H9 (cell line): ENCODE measurements at regions not wholly inside any gene's neighbourhood (a gene's known extent, or its start where the extent isn't known, plus 50 kb on each side); places are given as distances from the start of the nearest gene placed in this dataset.

Experiments used
- DNase-seq: peaks from one replicate; pipeline ENCODE4 v3.0.0-alpha.2; 2017
- H2AFZ ChIP-seq: one replicate; pipeline ENCODE4 v1.6.1; 2013; ENCODE audit warnings: mild to moderate bottlenecking, low read length, control low read depth, moderate library complexity
- H2AK5ac ChIP-seq: 2 replicates; pipeline ENCODE4 v1.6.1; 2013; ENCODE audit warnings: low read length, control low read depth, mixed read lengths; ENCODE audit not compliant: insufficient read length
- H2BK120ac ChIP-seq: one replicate; pipeline ENCODE4 v1.6.1; 2013; ENCODE audit warnings: low read depth, mild to moderate bottlenecking, low read length, control low read depth, inconsistent platforms; ENCODE audit not compliant: poor library complexity, severe bottlenecking
- H2BK12ac ChIP-seq: 2 replicates; pipeline ENCODE4 v1.6.1; 2013; ENCODE audit warnings: low read length, control low read depth, mixed read lengths, low read depth; ENCODE audit not compliant: insufficient read length
- H2BK15ac ChIP-seq: 2 replicates; pipeline ENCODE4 v1.6.1; 2013; ENCODE audit warnings: low read depth, low read length, control low read depth
- H2BK20ac ChIP-seq: one replicate; pipeline ENCODE4 v1.6.1; 2013; ENCODE audit warnings: low read depth, mild to moderate bottlenecking, low read length, control low read depth, inconsistent platforms; ENCODE audit not compliant: poor library complexity, severe bottlenecking
- H2BK5ac ChIP-seq: 2 replicates; pipeline ENCODE4 v1.6.1; 2013; ENCODE audit warnings: low read length, control low read depth, mixed read lengths; ENCODE audit not compliant: insufficient read length
- H3K14ac ChIP-seq: 2 replicates; pipeline ENCODE4 v1.6.1; 2013; ENCODE audit warnings: low read length, control low read depth; ENCODE audit not compliant: insufficient read depth
- H3K18ac ChIP-seq: 2 replicates; pipeline ENCODE4 v1.6.1; 2013; ENCODE audit warnings: low read depth, mild to moderate bottlenecking, mixed read lengths, low read length, control low read depth; ENCODE audit not compliant: insufficient read length
- H3K23ac ChIP-seq: 2 replicates; pipeline ENCODE4 v1.6.1; 2013; ENCODE audit warnings: low read length, control low read depth, mixed read lengths, low read depth; ENCODE audit not compliant: insufficient read length
- H3K23me2 ChIP-seq: 2 replicates; pipeline ENCODE4 v1.6.1; 2013; ENCODE audit warnings: low read depth, mild to moderate bottlenecking, mixed read lengths, low read length, control low read depth; ENCODE audit not compliant: insufficient read length, poor library complexity, severe bottlenecking
- H3K27ac ChIP-seq: 2 replicates; pipeline ENCODE4 v1.5.1; 2013; ENCODE audit warnings: low read length, control low read depth, mixed read lengths, low read depth; ENCODE audit not compliant: insufficient read length
- H3K27me3 ChIP-seq: 2 replicates; pipeline ENCODE4 v1.6.1; 2013; ENCODE audit warnings: low read length, control low read depth, inconsistent platforms; ENCODE audit not compliant: insufficient read depth
- H3K4ac ChIP-seq: 2 replicates; pipeline ENCODE4 v1.6.1; 2013; ENCODE audit warnings: low read depth, mild to moderate bottlenecking, control low read depth, inconsistent platforms, low read length, moderate library complexity
- H3K4me1 ChIP-seq: 2 replicates; pipeline ENCODE4 v1.6.1; 2013; ENCODE audit warnings: low read length, control low read depth, inconsistent platforms; ENCODE audit not compliant: insufficient read depth
- H3K4me2 ChIP-seq: 2 replicates; pipeline ENCODE4 v1.6.1; 2013; ENCODE audit warnings: low read length, control low read depth, mixed read lengths; ENCODE audit not compliant: insufficient read length, insufficient read depth
- H3K56ac ChIP-seq: 2 replicates; pipeline ENCODE4 v1.6.1; 2013; ENCODE audit warnings: low read depth, mild to moderate bottlenecking, mixed read lengths, low read length, control low read depth; ENCODE audit not compliant: insufficient read length
- H3K79me1 ChIP-seq: 2 replicates; pipeline ENCODE4 v1.6.1; 2013; ENCODE audit warnings: low read depth, mild to moderate bottlenecking, moderate library complexity, low read length, control low read depth, inconsistent platforms; ENCODE audit not compliant: insufficient read depth, poor library complexity, severe bottlenecking
- H3K79me2 ChIP-seq: 2 replicates; pipeline ENCODE4 v1.6.1; 2013; ENCODE audit warnings: low read length, control low read depth, inconsistent platforms; ENCODE audit not compliant: insufficient read depth
- H3K9ac ChIP-seq: 2 replicates; pipeline ENCODE4 v1.6.1; 2013; ENCODE audit warnings: low read length, control low read depth, mixed read lengths; ENCODE audit not compliant: insufficient read length; ENCODE audit errors: extremely low read depth
- H3K9me3 ChIP-seq: one replicate; pipeline ENCODE4 v1.6.1; 2013; ENCODE audit warnings: low read depth, low read length, inconsistent platforms; ENCODE audit not compliant: control insufficient read depth
- H3T11ph ChIP-seq: one replicate; pipeline ENCODE4 v1.6.1; 2013; ENCODE audit warnings: mild to moderate bottlenecking, low read length, control low read depth, inconsistent platforms
- H4K20me1 ChIP-seq: one replicate; pipeline ENCODE4 v1.6.1; 2013; ENCODE audit not compliant: control insufficient read depth, insufficient read length, insufficient read depth
- H4K5ac ChIP-seq: 2 replicates; pipeline ENCODE4 v1.6.1; 2013; ENCODE audit warnings: low read depth, mild to moderate bottlenecking, mixed read lengths, low read length, control low read depth; ENCODE audit not compliant: insufficient read length
- H4K8ac ChIP-seq: replicated peaks from 2 replicates; pipeline ENCODE4 v1.6.1; 2013; ENCODE audit warnings: low read length, control low read depth, mixed read lengths, low read depth; ENCODE audit not compliant: insufficient read length
- H4K91ac ChIP-seq: 2 replicates; pipeline ENCODE4 v1.6.1; 2013; ENCODE audit warnings: low read depth, mild to moderate bottlenecking, moderate library complexity, mixed read lengths, low read length, control low read depth; ENCODE audit not compliant: insufficient read length
- H3K27ac Mint-ChIP-seq, 3 experiments: 2 replicates in 2 of 3; 3 replicates in 1 of 3; pipeline ENCODE4 v1.8.0; 2020 to 2021; ENCODE audit warnings: mixed read lengths in 3 of 3, mild to moderate bottlenecking in 1 of 3, moderate library complexity in 1 of 3
- H3K27me3 Mint-ChIP-seq: 2 replicates; pipeline ENCODE4 v1.8.0; 2021; ENCODE audit warnings: low read depth, mild to moderate bottlenecking, moderate library complexity, mixed read lengths
- H3K36me3 Mint-ChIP-seq, 3 experiments: 2 replicates in 2 of 3; 3 replicates in 1 of 3; pipeline ENCODE4 v1.8.0; 2020 to 2021; ENCODE audit warnings: low read depth in 3 of 3, mixed read lengths in 3 of 3; ENCODE audit not compliant: insufficient read depth in 1 of 3
- H3K4me1 Mint-ChIP-seq, 2 experiments: 2 replicates each; pipeline ENCODE4 v1.8.0; 2020; ENCODE audit warnings: mixed read lengths in 2 of 2
- H3K4me3 Mint-ChIP-seq, 2 experiments: 2 replicates in 1 of 2; 3 replicates in 1 of 2; pipeline ENCODE4 v1.8.0; 2020 to 2021; ENCODE audit warnings: mild to moderate bottlenecking in 2 of 2, mixed read lengths in 2 of 2, moderate library complexity in 1 of 2
- H3K9me3 Mint-ChIP-seq, 2 experiments: 2 replicates in 1 of 2; 3 replicates in 1 of 2; pipeline ENCODE4 v1.8.0; 2020; ENCODE audit warnings: mild to moderate bottlenecking in 2 of 2, mixed read lengths in 2 of 2, moderate library complexity in 1 of 2
- WGBS: extraction: QIAGEN DNeasy Blood & Tissue Kit; methylation state at CpG from one replicate; pipeline ENCODE4 v1.1.7; 2013; ENCODE audit warnings: missing lambda C conversion rate, low lambda C conversion rate, mixed read lengths; ENCODE audit not compliant: insufficient read length; ENCODE audit errors: extremely low coverage; 5-methylcytosine and 5-hydroxymethylcytosine counted together
- TF ChIP-seq, protein P1 (sequence below): fragments of 200-600 bp; sonication (generic); conservative IDR thresholded peaks from 3 replicates; pipeline ENCODE4 v1.8.0; 2021; ENCODE audit warnings: antibody characterized with exemption, mild to moderate bottlenecking

DNA sequence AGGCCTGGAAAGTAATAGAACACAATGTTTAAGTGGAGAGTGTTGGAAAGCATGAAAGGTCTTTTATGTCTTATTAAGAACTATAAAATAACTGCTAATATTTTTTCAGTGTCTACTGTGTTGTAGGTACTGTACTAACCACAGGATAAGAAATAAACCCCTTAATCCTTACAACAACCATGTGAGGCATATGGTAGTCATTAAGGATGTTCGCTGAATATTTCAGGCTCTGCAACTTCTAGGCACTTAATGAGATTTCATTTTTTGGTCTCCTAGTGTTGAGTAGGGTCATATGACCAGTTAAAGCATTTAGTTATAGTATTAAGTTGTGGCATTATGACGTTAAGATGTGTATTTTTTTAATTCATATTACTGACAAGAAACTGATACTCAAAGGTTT is 346.6 kb upstream of the KCNH7 start:
- Histone ChIP-seq H3K27me3 (no peaks in the 10 kb centered on the region), H2BK15ac (no peak overlapping the region), H3K23ac (no peak overlapping the region), H3K4ac (no peak overlapping the region), H2BK5ac (no peak overlapping the region), H4K8ac (no peak overlapping the region), H4K91ac (no peak overlapping the region), H3K9me3 (no peaks in the 10 kb centered on the region), H3K18ac (no peak overlapping the region), H2BK12ac (no peak overlapping the region), H3T11ph (no peak overlapping the region), H2AFZ (no peak overlapping the region), H3K56ac (no peak overlapping the region), H2BK20ac (no peak overlapping the region), H3K79me1 (no peaks in the 10 kb centered on the region), H2BK120ac (no peak overlapping the region), H4K20me1 (no peaks in the 10 kb centered on the region), H3K4me2 (no peak overlapping the region), H3K27ac (no peak overlapping the region), H3K4me1 (no peaks in the 10 kb centered on the region), H3K9ac (no peak overlapping the region), H3K14ac (no peak overlapping the region), H3K23me2 (no peaks in the 10 kb centered on the region), H3K79me2 (no peaks in the 10 kb centered on the region), H2AK5ac (no peak overlapping the region), H4K5ac (no peak overlapping the region)
- TF ChIP-seq, protein P1, sequence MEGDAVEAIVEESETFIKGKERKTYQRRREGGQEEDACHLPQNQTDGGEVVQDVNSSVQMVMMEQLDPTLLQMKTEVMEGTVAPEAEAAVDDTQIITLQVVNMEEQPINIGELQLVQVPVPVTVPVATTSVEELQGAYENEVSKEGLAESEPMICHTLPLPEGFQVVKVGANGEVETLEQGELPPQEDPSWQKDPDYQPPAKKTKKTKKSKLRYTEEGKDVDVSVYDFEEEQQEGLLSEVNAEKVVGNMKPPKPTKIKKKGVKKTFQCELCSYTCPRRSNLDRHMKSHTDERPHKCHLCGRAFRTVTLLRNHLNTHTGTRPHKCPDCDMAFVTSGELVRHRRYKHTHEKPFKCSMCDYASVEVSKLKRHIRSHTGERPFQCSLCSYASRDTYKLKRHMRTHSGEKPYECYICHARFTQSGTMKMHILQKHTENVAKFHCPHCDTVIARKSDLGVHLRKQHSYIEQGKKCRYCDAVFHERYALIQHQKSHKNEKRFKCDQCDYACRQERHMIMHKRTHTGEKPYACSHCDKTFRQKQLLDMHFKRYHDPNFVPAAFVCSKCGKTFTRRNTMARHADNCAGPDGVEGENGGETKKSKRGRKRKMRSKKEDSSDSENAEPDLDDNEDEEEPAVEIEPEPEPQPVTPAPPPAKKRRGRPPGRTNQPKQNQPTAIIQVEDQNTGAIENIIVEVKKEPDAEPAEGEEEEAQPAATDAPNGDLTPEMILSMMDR, result no peak
- no peaks in the 10 kb centered on the region for H3K9me3 Mint-ChIP-seq
- H3K4me1 Mint-ChIP-seq, result peaks cover 16 to 27% of the 10 kb centered on the region in 2 experiments
- no peak overlapping the region for H3K27ac Mint-ChIP-seq
- H3K36me3 Mint-ChIP-seq, result no peaks in the 10 kb centered on the region
- no peak for DNase-seq
- no CpG with 5 or more reads among the region's 2 CpGs for WGBS
- H3K4me3 Mint-ChIP-seq, result no peak overlapping the region
- H3K27me3 Mint-ChIP-seq, result no peaks in the 10 kb centered on the region
